Mesodermal cell (in vitro differentiated cells): ENCODE measurements at regions not wholly inside any gene's neighbourhood (a gene's known extent, or its start where the extent isn't known, plus 50 kb on each side); places are given as distances from the start of the nearest gene placed in this dataset.

Experiments
- H3K27ac ChIP-seq: 2 replicates; pipeline ENCODE4 v1.7.0; 2013; ENCODE audit warnings: mild to moderate bottlenecking, low read depth, low read length, moderate library complexity; ENCODE audit not compliant: severe bottlenecking
- H3K36me3 ChIP-seq: 2 replicates; pipeline ENCODE4 v1.7.1; 2013; ENCODE audit warnings: mild to moderate bottlenecking, low read length, moderate library complexity; ENCODE audit not compliant: control insufficient read depth, insufficient read depth
- H3K4me1 ChIP-seq: one replicate; pipeline ENCODE4 v1.7.1; 2013; ENCODE audit warnings: mild to moderate bottlenecking, low read length; ENCODE audit not compliant: insufficient read depth, control insufficient read depth, poor library complexity, severe bottlenecking
- H3K4me3 ChIP-seq: 2 replicates; pipeline ENCODE4 v1.7.0; 2013; ENCODE audit warnings: low read length, control low read depth, mild to moderate bottlenecking; ENCODE audit not compliant: insufficient read depth, poor library complexity, severe bottlenecking; ENCODE audit errors: extremely low read depth
- H3K9me3 ChIP-seq: 2 replicates; pipeline ENCODE4 v1.7.1; 2013; ENCODE audit warnings: mild to moderate bottlenecking, low read length, moderate library complexity; ENCODE audit not compliant: control insufficient read depth
- WGBS, 2 experiments: methylation state at CpG; one replicate each; pipeline ENCODE4 v1.1.5; 2013; ENCODE audit warnings: missing lambda C conversion rate in 2 of 2; ENCODE audit not compliant: insufficient coverage in 2 of 2; 5-methylcytosine and 5-hydroxymethylcytosine counted together

DNA sequence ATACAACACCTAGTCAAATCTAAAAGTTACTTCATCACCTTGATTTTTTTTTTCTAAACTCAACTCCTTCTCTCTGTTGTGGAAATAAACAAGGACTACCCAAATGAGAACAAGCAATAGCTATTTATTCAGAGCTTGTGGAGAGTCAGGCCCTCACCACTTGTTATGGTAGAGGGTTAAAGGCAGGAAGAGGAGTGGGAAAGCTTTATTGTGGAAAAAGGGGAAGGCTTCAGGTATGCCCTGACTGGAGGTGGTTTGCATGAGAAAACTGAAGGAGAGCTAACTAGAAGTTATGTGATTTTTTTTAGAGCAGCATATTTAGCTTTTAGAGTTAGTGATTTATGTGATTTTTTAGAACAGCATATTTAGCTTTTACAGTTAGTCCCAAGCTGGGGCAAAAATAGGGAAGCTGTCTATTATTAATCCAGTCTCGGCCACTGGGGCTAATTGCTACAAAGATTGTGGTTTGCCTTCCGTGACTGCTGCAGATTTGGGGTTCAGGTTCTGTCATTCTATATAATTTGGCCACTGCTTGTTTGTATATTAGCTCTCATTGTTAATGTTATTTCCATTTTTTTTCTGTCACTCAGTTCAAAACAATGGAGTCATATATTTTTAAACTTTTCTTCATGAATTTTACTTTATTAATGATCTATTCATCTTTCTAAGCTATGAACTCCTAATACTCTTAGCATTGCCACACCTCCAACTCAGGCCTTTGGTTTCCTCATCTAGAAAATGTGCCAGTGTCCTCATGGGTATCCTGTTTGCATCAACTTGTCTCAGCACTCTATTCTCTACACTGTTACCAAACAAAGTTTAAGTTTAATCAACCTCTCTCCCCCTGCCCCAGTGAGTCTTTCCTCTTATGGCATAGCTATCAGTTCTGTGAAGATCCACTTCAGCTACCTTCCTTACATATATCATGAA lies 713.0 kb downstream of the BRINP3 start:
- Histone ChIP-seq H3K27ac (no peak overlapping the region), H3K4me3 (no peak overlapping the region), H3K9me3 (no peaks in the 10 kb centered on the region), H3K4me1 (no peaks in the 10 kb centered on the region), H3K36me3 (no peaks in the 10 kb centered on the region)
- 83 to 100% methylated on average over 1 of the region's 2 CpGs for WGBS, 2 experiments

DNA sequence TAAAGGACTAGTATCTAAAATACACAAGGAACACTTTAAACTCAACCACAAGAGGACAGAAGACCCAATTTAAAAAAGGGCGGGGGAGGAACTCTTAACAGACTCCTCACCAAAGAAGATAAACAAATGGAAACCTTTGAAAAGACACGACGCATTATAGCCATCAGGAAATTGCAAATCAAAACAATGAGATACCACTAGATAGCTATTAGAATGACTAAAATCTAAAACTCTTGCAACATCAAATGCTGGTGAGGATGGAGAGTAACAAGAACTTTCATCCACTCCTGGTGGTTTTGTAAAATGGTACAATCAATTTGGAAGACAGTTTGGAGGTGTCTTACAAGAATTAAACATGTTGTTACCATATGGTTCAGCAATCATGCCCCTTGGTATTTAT lies 708.2 kb downstream of the BRINP3 start:
- H3K27ac ChIP-seq: no peak overlapping the region
- H3K4me1 ChIP-seq: no peaks in the 10 kb centered on the region
- no peaks in the 10 kb centered on the region for H3K9me3 ChIP-seq
- WGBS, 2 experiments: no CpG with 5 or more reads among the region's 3 CpGs
- H3K36me3 ChIP-seq: no peaks in the 10 kb centered on the region
- H3K4me3 ChIP-seq: no peak overlapping the region

DNA sequence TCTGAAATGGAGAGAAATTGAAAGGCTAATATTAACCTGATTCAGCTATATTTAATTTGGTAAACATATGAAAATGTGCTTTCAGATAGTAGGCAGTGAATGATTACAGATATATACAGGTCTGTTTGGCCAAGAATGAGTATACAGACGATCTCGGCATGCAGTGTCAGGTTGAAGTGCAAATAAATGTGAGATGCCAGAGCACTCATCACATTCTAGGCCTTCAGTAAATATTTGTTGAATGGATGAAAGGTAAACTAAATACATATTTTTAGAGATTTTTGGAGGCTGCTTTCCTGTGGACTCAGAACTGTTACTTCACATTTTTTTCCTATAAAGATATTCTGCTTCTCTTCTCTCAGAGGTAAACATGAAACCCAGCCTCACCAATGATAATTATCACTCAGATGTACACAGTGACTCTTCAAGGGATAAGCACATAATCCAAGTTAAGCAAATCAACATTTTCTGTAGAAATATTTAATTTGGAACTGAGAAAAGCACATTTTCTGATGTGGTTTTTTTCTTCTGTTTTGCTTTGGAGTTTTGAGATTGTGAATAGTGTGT lies 702.9 kb downstream of the BRINP3 start:
- H3K27ac ChIP-seq: no peak overlapping the region
- WGBS, 2 experiments: 84% methylated on average over 2 of the region's 2 CpGs; no CpG with 5 or more reads in 1 of the 2 experiments
- peaks cover 6% of the 10 kb centered on the region for H3K4me1 ChIP-seq
- no peaks in the 10 kb centered on the region for H3K9me3 ChIP-seq
- H3K36me3 ChIP-seq: no peaks in the 10 kb centered on the region
- no peak overlapping the region for H3K4me3 ChIP-seq

DNA sequence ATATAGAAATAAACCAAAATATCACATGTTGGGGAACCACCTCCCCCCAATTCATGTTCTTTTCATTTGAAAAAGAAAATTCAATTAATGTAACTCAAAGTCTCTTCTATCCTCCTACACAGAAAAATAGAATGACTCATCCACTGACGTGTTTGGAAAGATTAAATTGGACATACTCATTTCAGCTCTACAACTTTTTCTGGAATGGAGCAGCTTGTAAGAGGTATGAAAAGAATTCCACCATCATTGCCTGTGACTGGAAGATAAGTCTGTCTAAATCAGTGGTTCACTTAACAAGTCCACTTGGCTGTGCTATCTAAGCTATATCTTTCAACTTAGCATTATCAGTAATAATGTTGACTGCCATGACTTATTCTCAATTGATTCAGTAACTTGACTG lies 702.3 kb downstream of the BRINP3 start:
- H3K9me3 ChIP-seq: no peaks in the 10 kb centered on the region
- no CpG with 5 or more reads among the region's 1 CpG for WGBS, 2 experiments
- no peak overlapping the region for H3K4me3 ChIP-seq
- H3K27ac ChIP-seq: no peak overlapping the region
- H3K36me3 ChIP-seq: no peaks in the 10 kb centered on the region
- peaks cover 6% of the 10 kb centered on the region for H3K4me1 ChIP-seq

DNA sequence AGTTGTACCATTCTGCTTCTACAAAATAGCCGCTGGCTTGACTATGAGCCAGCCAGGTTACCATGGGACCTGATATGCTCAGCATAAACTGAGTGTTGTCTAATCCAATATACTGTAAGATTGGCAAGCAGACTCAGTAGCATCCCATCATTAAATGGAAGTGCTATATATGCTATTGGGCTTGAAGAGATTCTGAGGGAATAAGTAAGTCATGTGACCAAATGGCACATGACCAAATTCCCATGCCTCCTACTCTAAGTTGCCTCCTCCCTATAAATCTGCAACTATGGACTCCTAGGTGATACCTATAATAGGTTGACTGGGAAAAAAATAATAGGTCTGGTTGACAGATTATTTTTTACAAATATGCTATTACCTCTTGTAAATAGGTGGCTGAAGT lies 698.6 kb downstream of the BRINP3 start:
- Histone ChIP-seq H3K27ac (no peak overlapping the region), H3K4me3 (no peak overlapping the region), H3K4me1 (peaks cover 6% of the 10 kb centered on the region), H3K36me3 (no peaks in the 10 kb centered on the region), H3K9me3 (no peaks in the 10 kb centered on the region)
- 100% methylated on average over 1 of the region's 1 CpG; no CpG with 5 or more reads in 1 of the 2 experiments for WGBS, 2 experiments

DNA sequence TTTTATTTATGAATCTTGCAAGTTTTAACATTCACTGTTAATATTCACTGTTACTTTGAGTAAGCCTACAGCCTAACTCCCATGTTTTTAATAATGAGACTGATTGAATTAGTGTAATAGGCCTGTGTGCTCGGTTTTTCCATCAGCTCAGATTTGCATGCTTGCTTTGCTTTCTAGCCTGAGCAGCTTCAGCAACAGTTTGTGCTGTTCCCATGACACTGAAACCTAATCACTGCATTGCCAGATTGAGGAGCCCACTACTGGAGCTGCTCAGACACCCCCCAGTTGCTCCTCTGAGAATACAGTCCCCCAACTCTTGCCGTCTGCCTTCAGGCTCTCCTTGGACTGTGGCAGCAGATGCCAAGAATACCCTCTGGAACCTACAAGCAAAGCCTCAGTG lies 695.4 kb downstream of the BRINP3 start:
- Histone ChIP-seq H3K4me3 (no peak overlapping the region), H3K36me3 (no peaks in the 10 kb centered on the region), H3K4me1 (no peaks in the 10 kb centered on the region), H3K9me3 (no peaks in the 10 kb centered on the region), H3K27ac (no peak overlapping the region)
- 67 to 80% methylated on average over 1 of the region's 2 CpGs for WGBS, 2 experiments

DNA sequence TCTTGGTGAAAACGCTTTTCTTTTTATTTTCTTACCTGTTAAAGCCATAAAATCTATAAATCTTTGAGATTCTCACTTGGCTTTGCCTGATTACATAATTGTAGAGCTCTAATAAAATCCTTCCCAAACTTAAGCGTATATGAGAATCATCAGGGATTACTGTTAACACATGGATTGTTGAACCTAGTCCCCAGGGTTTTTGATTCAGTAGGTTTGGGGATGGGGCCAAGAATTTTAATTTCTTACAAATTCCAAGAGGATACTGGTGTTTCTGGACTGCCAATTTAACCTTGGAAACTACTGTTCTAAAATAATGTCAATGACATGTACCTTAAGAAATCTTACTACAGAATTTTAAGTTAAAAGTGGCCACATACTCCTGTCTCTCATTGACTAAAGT lies 694.2 kb downstream of the BRINP3 start:
- WGBS, 2 experiments: 100% methylated on average over 1 of the region's 2 CpGs; no CpG with 5 or more reads in 1 of the 2 experiments
- H3K36me3 ChIP-seq: no peaks in the 10 kb centered on the region
- no peak overlapping the region for H3K4me3 ChIP-seq
- H3K27ac ChIP-seq: no peak overlapping the region
- no peaks in the 10 kb centered on the region for H3K4me1 ChIP-seq
- H3K9me3 ChIP-seq: no peaks in the 10 kb centered on the region

DNA sequence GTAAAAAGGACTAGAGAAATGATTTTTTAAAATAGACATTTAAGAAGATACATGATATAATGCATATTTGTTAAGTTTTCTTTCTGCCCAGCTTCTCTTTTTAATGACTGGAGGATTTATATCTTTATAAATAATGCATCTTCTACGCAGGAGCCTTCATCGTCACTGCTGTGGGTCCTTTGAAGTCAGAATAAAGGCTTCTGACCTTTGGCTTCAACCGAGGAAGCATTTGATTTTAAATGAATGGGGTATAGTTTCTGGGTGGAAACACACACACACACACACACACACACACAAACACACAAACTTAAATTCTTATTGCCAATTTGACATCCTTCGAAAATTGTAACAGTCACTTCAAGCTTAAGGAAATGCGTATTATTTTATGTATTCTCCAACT lies 690.9 kb downstream of the BRINP3 start:
- Histone ChIP-seq H3K27ac (no peak overlapping the region), H3K9me3 (no peaks in the 10 kb centered on the region), H3K36me3 (no peaks in the 10 kb centered on the region), H3K4me1 (no peaks in the 10 kb centered on the region), H3K4me3 (no peak overlapping the region)
- WGBS, 2 experiments: no CpG with 5 or more reads among the region's 5 CpGs

DNA sequence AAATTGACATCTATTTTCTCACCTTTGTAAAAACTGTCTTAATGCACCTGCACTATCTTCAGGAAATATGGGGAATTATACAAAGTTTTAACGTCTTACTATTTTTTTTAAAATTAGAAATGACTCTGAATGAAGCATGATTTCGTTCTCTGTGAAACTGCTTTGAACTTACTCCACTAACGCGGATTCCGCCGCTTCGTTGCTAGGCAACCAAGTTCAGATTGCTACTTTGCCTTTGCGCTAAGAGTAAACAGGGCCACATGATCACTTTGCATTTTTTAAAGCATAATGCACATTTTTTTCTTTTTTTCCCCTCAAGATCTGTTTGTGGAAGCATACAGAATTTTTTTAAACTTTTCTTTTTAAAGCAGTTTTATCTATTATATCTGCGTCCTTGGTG lies 690.5 kb downstream of the BRINP3 start:
- Histone ChIP-seq H3K9me3 (no peaks in the 10 kb centered on the region), H3K27ac (no peak overlapping the region), H3K4me3 (no peak overlapping the region), H3K36me3 (no peaks in the 10 kb centered on the region), H3K4me1 (no peaks in the 10 kb centered on the region)
- WGBS, 2 experiments: 72 to 88% methylated on average over 6 to 8 of the region's 9 CpGs

DNA sequence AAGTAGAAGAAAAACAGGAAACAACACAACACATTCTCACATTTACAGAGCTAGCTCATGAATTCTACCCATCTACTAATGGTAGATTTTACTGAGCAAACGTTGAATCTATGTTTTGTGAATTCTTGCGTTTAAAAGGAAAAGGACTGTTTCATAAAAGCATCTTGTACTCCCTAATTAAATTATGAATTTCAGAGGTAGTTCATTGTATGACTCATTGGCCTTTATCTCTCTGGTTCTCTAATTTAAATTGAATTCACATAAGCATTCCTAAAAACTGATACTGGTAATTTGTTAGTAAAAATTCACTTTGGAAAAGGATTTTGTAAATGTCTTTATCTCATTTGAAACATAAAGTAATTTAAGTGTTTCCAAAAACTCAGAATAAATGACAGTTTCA lies 687.3 kb downstream of the BRINP3 start:
- no peak overlapping the region for H3K27ac ChIP-seq
- H3K4me3 ChIP-seq: no peak overlapping the region
- H3K4me1 ChIP-seq: no peaks in the 10 kb centered on the region
- no peaks in the 10 kb centered on the region for H3K36me3 ChIP-seq
- H3K9me3 ChIP-seq: no peaks in the 10 kb centered on the region
- no CpG with 5 or more reads among the region's 2 CpGs for WGBS, 2 experiments

DNA sequence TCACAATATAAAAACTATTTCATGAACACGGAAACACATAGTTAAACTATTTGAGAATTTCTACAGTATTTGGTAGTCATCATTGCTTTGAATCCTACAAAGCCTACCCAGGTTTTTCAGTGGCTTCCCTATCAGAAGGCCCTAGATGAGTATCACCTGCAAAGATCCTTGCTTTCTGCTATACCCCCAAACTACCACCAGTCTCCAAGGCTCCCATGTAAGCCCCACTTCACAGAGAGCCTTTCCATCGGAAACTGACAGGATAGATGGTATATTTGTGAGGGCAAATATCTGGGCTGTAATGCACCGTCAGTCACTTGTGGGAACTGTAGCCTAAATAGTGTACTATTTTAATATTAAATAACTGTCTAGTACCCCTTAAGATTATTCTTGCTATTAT lies 674.3 kb downstream of the BRINP3 start:
- no CpG with 5 or more reads among the region's 3 CpGs for WGBS, 2 experiments
- Histone ChIP-seq H3K36me3 (no peaks in the 10 kb centered on the region), H3K4me3 (no peak overlapping the region), H3K27ac (no peak overlapping the region), H3K9me3 (no peaks in the 10 kb centered on the region), H3K4me1 (no peaks in the 10 kb centered on the region)
